ENCODE measurements at regions not wholly inside any gene's neighbourhood (a gene's known extent, or its start where the extent isn't known, plus 50 kb on each side); places are given as distances from the start of the nearest gene placed in this dataset.

DNA sequence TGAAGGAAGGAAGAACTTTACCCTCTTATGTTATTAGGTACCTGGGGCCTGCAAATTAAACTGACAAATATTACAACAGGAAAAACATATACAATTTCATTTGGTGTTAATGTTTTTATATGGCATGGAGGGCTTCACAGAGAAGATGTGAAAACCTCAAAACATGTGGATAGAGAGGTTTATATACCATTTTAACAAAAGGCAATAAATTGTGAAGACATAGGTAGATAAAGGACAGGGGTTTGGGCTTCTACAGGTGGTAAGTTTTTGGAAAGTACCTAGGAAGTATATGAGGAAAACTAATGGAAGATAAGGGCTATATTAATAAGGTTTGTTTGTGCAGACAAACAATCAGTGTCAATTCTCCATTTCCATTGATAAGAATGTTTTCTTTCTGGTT, 95.1 kb upstream of the ATF7IP start:
- H3K27me3 ChIP-seq: no peaks in the 10 kb centered on the region
- ATAC-seq: no peak
- no peaks in the 10 kb centered on the region for H3K36me3 ChIP-seq
- TF ChIP-seq, protein P1, sequence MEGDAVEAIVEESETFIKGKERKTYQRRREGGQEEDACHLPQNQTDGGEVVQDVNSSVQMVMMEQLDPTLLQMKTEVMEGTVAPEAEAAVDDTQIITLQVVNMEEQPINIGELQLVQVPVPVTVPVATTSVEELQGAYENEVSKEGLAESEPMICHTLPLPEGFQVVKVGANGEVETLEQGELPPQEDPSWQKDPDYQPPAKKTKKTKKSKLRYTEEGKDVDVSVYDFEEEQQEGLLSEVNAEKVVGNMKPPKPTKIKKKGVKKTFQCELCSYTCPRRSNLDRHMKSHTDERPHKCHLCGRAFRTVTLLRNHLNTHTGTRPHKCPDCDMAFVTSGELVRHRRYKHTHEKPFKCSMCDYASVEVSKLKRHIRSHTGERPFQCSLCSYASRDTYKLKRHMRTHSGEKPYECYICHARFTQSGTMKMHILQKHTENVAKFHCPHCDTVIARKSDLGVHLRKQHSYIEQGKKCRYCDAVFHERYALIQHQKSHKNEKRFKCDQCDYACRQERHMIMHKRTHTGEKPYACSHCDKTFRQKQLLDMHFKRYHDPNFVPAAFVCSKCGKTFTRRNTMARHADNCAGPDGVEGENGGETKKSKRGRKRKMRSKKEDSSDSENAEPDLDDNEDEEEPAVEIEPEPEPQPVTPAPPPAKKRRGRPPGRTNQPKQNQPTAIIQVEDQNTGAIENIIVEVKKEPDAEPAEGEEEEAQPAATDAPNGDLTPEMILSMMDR (IDR thresholded peaks at IDR 0.05): no peak
- no peak overlapping the region for H3K27ac ChIP-seq
- no peak overlapping the region for H3K4me3 ChIP-seq
- peaks cover 0 to 35% of the 10 kb centered on the region in 2 donors for H3K4me1 ChIP-seq
- intact Hi-C loops (cut with DNase I): no loop called here
- peaks cover 0 to 2% of the 10 kb centered on the region in 2 donors for H3K9me3 ChIP-seq
- DNase-seq: no peak

DNA sequence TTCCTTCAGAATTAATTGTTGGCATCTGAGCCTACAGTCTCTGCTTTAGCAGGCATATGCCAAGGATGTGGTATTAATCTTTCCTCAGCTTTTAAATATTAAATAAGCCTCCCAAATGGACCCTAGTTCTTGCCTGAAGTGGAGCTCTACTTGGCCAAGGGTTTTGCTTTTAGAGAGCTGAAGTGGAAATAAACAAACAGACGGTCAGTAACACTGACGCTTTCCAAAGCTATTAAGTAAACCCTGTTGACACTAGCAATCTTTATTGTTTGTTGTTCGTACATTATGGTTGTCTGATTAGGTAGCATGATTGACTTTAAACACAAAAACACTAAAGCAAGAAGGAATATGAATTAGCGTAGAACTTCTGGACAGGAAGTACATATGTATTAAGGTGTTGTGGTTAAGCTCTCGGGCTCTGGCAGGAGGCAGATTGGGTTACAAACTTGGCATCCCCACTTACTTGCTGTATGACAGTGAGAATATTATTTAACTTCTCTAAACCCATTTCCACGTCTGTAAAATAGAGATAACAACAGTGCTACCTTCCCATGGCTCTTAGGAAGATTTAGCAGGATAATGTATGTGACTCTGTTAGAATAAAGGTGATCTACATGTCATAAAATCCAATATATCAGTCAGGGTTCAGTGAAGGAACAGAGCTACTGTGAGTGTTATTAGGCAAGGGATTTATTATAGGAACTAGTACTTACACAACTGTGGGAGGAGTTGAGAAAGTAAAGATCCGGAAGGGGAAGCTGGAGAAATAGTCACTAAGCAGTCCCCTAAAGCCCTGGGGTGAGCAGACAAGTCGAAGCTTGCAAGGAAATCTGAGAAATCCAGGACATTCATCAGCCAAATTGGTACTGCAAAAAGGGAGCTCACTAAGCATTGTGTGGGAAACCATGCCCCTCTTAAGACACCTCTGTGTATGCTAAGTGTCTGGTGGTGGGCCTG, 92.2 kb upstream of the ATF7IP start:
- ATAC-seq: peak; percentile 76
- H3K27ac ChIP-seq: peak overlapping the region; percentile 67 to 87

DNA sequence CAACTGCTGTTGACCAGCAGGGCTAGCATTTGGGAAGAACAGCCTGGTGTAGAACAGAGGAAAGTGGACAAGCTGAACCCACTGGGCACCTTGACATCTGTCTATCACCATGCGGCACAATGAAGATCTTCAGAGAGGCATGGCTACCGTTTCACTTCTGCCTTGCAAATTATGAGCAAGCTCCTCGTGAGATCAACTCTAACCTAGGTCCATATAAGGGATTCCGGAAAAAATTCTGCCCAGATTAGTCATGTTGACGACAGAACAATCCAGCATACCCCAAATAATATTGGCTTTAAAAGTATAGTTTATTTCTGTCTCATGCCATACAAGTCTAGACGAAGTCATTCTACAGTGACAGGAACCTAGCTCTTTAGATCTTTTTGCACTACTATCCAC, 91.6 kb upstream of the ATF7IP start:
- intact Hi-C loops (cut with DNase I): no loop called here
- H3K36me3 ChIP-seq: no peaks in the 10 kb centered on the region
- peak overlapping the region; percentile 67 to 87 for H3K27ac ChIP-seq
- no peak for DNase-seq
- peak; percentile 22 for ATAC-seq
- H3K4me1 ChIP-seq: peaks cover 0 to 42% of the 10 kb centered on the region in 2 donors
- TF ChIP-seq, protein P1 (IDR thresholded peaks at IDR 0.05): no peak
- H3K4me3 ChIP-seq: no peak overlapping the region
- H3K27me3 ChIP-seq: no peaks in the 10 kb centered on the region
- H3K9me3 ChIP-seq: peaks cover 0 to 2% of the 10 kb centered on the region in 2 donors

More for the DNA sequence above, 92.2 kb upstream of the ATF7IP start:
- intact Hi-C loops (cut with DNase I): no loop called here
- Histone ChIP-seq H3K27me3 (no peaks in the 10 kb centered on the region), H3K4me3 (no peak overlapping the region), H3K4me1 (peaks cover 0 to 42% of the 10 kb centered on the region in 2 donors), H3K9me3 (peaks cover 0 to 2% of the 10 kb centered on the region in 2 donors), H3K36me3 (no peaks in the 10 kb centered on the region)
- TF ChIP-seq, protein P1 (IDR thresholded peaks at IDR 0.05): no peak
- DNase-seq: peak in 1 of 4 donors; percentile 66

DNA sequence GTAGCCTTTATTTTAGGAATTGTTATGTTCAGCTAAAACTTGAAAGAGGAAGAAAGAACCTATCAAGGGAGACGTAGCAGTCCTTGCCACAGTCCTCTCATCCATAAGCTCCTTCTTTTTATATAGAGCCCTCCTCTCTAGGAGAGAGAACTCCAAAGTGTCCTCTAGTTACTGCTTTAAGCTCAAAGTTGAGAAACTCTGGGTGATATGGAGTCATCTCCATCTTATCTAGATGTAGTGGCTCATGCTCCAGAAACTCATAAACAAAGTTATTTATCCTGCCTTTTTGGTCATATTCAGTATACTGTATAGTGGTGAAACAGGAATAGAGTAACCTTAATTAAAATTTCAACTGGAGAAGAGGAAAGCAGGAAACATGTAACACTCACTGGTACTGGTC, 90.4 kb upstream of the ATF7IP start:
- Histone ChIP-seq H3K27me3 (no peaks in the 10 kb centered on the region), H3K9me3 (peaks cover 0 to 2% of the 10 kb centered on the region in 2 donors), H3K4me3 (no peak overlapping the region), H3K4me1 (peaks cover 0 to 38% of the 10 kb centered on the region in 2 donors), H3K36me3 (no peaks in the 10 kb centered on the region), H3K27ac (peak overlapping the region in 1 of 2 donors; percentile 80)
- DNase-seq (no peak), ATAC-seq (no peak)
- TF ChIP-seq, protein P1 (IDR thresholded peaks at IDR 0.05): no peak
- intact Hi-C loops (cut with DNase I): no loop called here

DNA sequence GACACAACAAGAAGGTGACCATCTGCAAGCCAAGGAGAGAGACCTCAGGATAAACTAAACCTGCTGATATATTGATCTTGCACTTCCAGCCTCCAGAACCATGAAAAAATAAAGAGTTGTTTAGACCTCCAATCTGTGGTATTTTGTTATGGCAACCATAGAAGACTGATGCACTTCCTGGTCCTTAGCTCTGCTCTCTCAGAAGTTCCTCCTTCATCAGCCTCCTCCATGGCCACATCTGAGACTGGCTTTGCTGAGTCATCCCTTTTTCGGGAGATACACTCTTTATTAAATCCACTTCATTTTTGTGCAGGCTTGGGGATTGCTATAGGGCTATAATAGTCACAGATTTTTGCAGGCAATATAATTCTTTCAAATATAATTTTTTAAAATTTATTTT, 89.6 kb upstream of the ATF7IP start:
- TF ChIP-seq, protein P1 (IDR thresholded peaks at IDR 0.05): no peak
- Histone ChIP-seq H3K27me3 (no peaks in the 10 kb centered on the region), H3K36me3 (no peaks in the 10 kb centered on the region), H3K27ac (peak overlapping the region in 1 of 2 donors; percentile 80), H3K4me1 (peaks cover 0 to 37% of the 10 kb centered on the region in 2 donors), H3K9me3 (peaks cover 0 to 2% of the 10 kb centered on the region in 2 donors), H3K4me3 (no peak overlapping the region)
- DNase-seq: no peak
- ATAC-seq: peak; percentile 37
- intact Hi-C loops (cut with DNase I): no loop called here

All from left lung (tissue), 4 donors.